Aorta (tissue), 5 donors: ENCODE measurements at regions not wholly inside any gene's neighbourhood (a gene's known extent, or its start where the extent isn't known, plus 50 kb on each side); places are given as distances from the start of the nearest gene placed in this dataset.
"Not testable (repeated sequence)": the region's sequence is repeated elsewhere in the genome, so short reads cannot be mapped to it uniquely, and the experiment has no call there.

Experiments used
- ATAC-seq: fragments of 200-7000 bp; cut with Tn5 transposase; one replicate; pipeline ENCODE4 v1.9.1; 2022; ENCODE audit warnings: moderate library complexity; ENCODE audit not compliant: low FRiP score
- DNase-seq, 2 donors: peaks; one replicate each; pipeline ENCODE4 v3.0.0-alpha.2; 2020
- H3K27ac ChIP-seq, 2 donors: one replicate each; pipeline ENCODE4 v1.5.1; 2013; ENCODE audit warnings: low read length in 2 of 2, mild to moderate bottlenecking in 2 of 2, moderate library complexity in 2 of 2, control low read depth in 1 of 2, inconsistent platforms in 1 of 2, low read depth in 1 of 2
- H3K27me3 ChIP-seq, 2 donors: one replicate each; pipeline ENCODE4 v1.6.1; 2013; ENCODE audit warnings: control low read depth in 1 of 2, low read length in 1 of 2, mild to moderate bottlenecking in 1 of 2, moderate library complexity in 1 of 2; ENCODE audit not compliant: insufficient read depth in 2 of 2, control insufficient read depth in 1 of 2
- H3K36me3 ChIP-seq, 2 donors: one replicate each; pipeline ENCODE4 v1.6.1; 2013; ENCODE audit warnings: control low read depth in 1 of 2, low read length in 1 of 2, mild to moderate bottlenecking in 1 of 2; ENCODE audit not compliant: insufficient read depth in 2 of 2, control insufficient read depth in 1 of 2
- H3K4me1 ChIP-seq, 2 donors: one replicate each; pipeline ENCODE4 v1.6.1; 2013; ENCODE audit warnings: low read length in 2 of 2, control low read depth in 1 of 2, mild to moderate bottlenecking in 1 of 2, moderate library complexity in 1 of 2; ENCODE audit not compliant: insufficient read depth in 2 of 2, control insufficient read depth in 1 of 2
- H3K4me3 ChIP-seq, 2 donors: one replicate each; pipeline ENCODE4 v1.5.1; 2013; ENCODE audit warnings: low read length in 2 of 2, control low read depth in 1 of 2, mild to moderate bottlenecking in 1 of 2
- H3K9me3 ChIP-seq: one replicate; pipeline ENCODE4 v1.6.1; 2013; ENCODE audit warnings: mild to moderate bottlenecking, low read length; ENCODE audit not compliant: control insufficient read depth
- WGBS, 2 donors: extraction: QIAGEN DNeasy Blood & Tissue Kit; methylation state at CpG; one replicate each; pipeline ENCODE4 v1.1.7; 2013; 5-methylcytosine and 5-hydroxymethylcytosine counted together
- intact Hi-C, 2 donors: fragments of 100-400 bp; cut with DNase I; formaldehyde crosslinking; loops; one replicate each; pipeline versions ENCODE4 v1.14.2 to v1.15.0; 2022
- donor health status: healthy with polysubstance abuse.
- donor health status: Bipolar disorder and iron deficiency.
- donor health status: DM: no; HTN: no; CAD: no.
- donor health status: DM: no; HTN: no; CAD: no.
- donor health status: DM: yes; HTN: yes; CAD: no.

DNA sequence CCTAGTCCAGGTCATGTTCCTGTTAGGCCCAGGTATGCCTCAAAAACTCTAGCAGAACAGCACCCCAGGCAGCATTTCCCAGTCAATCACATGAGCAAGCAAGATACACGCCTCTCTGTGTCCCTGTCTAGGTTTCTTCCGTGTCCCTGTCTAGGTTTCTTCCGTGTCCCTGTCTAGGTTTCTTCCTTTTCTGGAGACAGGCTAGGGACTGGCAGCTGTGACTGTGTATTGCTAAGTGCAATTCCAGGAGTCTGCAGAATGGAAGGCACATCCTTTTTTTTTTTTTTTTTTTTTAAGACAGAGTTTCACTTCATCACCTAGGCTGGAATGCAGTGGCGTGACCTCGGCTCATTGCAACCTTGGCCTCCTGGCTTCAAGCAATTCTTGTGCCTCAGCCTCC is 77.6 kb downstream of the SETD4 start:
- H3K36me3 ChIP-seq: no peaks in the 10 kb centered on the region
- no peaks in the 10 kb centered on the region for H3K4me1 ChIP-seq
- intact Hi-C loops: no loop called here
- H3K9me3 ChIP-seq: peaks cover 5% of the 10 kb centered on the region
- no peaks in the 10 kb centered on the region for H3K27me3 ChIP-seq
- 83 to 85% methylated on average over 5 of the region's 5 CpGs for WGBS, 2 donors
- no peak overlapping the region for H3K4me3 ChIP-seq
- DNase-seq: no peak
- ATAC-seq: no peak
- H3K27ac ChIP-seq: no peak overlapping the region

DNA sequence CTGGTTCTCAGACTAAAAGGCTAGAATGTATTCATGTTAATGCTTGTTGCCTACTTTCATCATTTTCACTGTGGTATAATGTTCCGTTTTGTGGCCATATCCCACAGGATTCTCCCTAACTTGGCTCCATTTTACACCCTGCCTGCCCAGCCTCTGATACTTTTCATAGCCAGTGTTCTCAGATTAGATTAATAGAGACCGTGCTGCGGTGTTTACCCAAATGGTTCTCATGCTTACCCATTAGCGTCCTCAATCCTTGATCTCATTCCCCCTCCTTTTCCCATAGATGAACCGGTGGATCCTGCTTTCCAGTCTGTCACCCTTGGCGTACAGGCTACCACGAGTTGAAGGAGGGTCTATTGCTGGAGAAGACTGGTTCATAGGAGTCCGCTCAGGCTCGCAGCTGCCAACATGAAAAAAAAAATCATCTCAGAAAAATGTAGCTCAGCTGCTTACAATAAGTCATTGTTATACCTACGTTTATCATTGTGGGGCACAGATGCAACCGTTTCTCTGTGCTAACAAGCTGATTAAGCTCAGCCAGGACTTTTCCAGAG is 78.7 kb downstream of the SETD4 start:
- ATAC-seq: no peak
- no peaks in the 10 kb centered on the region for H3K27me3 ChIP-seq
- H3K27ac ChIP-seq: no peak overlapping the region
- H3K9me3 ChIP-seq: peaks cover 5% of the 10 kb centered on the region
- WGBS, 2 donors: 59 to 67% methylated on average over 11 of the region's 11 CpGs
- no peak overlapping the region for H3K4me3 ChIP-seq
- no peaks in the 10 kb centered on the region for H3K36me3 ChIP-seq
- DNase-seq: no peak
- H3K4me1 ChIP-seq: no peaks in the 10 kb centered on the region
- intact Hi-C loops: no loop called here

DNA sequence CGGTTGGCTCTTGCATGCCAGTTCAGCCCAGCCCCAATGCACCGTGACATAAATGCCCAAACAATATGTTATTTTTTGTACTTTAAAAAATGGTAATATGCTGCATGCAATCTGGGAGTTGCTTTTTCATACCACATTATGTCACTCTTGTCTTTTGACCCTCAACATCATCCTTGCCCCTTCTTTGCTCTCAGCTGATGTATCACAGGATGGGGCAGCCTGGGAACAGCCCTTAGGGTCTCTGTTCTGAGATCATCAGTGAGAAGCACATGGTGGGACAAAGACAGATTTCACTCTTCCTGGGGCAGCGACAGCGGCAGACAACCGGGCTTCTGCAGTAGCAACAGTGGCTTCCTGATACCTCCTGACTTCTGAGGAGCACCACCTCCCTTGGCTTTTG is 79.5 kb downstream of the SETD4 start:
- Histone ChIP-seq H3K36me3 (no peaks in the 10 kb centered on the region), H3K4me1 (no peaks in the 10 kb centered on the region), H3K4me3 (no peak overlapping the region), H3K9me3 (peaks cover 5% of the 10 kb centered on the region), H3K27me3 (no peaks in the 10 kb centered on the region), H3K27ac (no peak overlapping the region)
- no peak for ATAC-seq
- no peak for DNase-seq
- intact Hi-C loops: no loop called here
- 69% methylated on average over 5 of the region's 5 CpGs for WGBS, 2 donors

DNA sequence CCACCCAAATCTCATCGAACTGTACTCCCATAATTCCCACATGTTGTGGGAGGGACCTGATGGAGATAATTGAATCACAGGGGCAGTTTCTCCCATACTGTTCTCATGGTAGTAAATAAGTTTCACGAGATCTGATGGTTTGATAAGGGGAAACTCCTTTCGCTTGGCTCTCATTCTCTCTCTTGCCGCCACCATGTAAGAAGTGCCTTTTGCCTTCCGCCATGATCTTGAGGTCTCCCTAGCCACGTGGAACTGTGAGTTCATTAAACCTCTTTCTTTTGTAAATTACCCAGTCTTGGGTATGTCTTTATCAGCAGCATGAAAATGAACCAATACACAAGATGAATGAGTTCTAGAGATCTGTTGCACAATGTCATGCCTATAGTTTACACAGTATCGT is 82.5 kb downstream of the SETD4 start:
- H3K4me1 ChIP-seq, H3K36me3 ChIP-seq, H3K9me3 ChIP-seq, H3K27me3 ChIP-seq, ATAC-seq, H3K4me3 ChIP-seq, H3K27ac ChIP-seq, intact Hi-C loops, DNase-seq: not testable (repeated sequence)
- WGBS, 2 donors: 87 to 89% methylated on average over 7 of the region's 7 CpGs

DNA sequence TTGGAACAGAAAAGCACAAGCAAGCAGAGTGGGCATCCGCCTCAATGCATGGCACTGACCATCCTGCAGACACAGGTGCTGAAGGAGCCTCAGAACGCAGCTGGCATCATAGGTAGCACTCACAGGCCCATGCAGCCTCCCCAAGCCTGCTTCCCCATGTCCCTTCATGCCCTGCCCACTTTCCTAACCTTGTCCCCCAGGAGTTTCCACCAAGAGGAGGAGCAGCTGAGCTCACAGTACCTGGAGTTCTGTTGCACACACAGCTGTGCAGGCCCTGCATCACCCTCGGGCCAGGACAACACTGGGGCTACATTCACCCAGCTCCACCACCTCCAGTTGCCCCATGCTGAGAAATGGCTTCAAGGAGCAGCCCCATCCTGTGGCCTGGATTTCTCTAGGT is 83.4 kb downstream of the SETD4 start:
- intact Hi-C loops: no loop called here
- H3K27ac ChIP-seq: no peak overlapping the region
- ATAC-seq (no peak), DNase-seq (no peak)
- H3K27me3 ChIP-seq: peaks cover 0 to 1% of the 10 kb centered on the region in 2 donors
- H3K4me1 ChIP-seq: no peaks in the 10 kb centered on the region
- no peaks in the 10 kb centered on the region for H3K36me3 ChIP-seq
- peaks cover 3% of the 10 kb centered on the region for H3K9me3 ChIP-seq
- no peak overlapping the region for H3K4me3 ChIP-seq
- 76 to 77% methylated on average over 3 of the region's 3 CpGs for WGBS, 2 donors

DNA sequence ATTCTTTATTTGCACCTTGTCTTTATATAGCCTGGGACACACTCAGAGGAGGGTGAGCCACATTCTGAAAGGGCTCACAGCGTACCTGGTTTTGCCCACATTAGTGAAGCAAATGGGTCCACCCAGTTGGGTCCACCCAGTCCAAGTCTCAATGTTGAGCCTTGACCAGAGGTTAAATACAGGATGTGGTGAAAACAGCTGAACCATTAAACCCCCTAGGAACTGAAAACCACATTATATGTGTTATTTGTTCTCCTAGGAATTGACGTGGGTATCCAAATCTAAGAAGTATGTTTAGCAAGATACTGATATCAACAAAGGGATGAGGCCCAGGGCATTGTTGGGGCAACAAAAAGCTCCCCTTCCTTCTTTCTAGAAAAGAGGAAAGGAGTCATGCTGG is 83.8 kb downstream of the SETD4 start:
- 76 to 79% methylated on average over 2 of the region's 2 CpGs for WGBS, 2 donors

DNA sequence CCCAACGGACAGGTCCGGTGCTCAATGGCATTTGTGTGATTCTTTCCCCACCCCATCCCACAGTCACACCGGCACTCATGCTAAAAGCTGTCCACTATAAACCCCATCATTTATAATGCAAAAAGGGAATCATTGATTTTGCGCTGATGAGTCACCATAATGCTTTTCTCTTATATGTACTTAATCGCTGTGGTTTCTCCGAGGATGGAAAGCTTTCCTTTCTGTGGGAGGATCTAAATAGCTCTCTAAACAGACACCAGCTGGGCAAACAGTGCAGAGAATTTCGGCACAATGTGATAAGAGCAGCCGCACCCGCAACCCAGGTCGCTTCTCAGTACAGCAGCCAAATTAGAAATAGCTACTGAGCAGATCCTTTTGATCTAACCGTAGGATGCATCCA is 85.6 kb downstream of the SETD4 start:
- H3K9me3 ChIP-seq: peaks cover 3% of the 10 kb centered on the region
- no peaks in the 10 kb centered on the region for H3K4me1 ChIP-seq
- H3K27me3 ChIP-seq: peaks cover 0 to 1% of the 10 kb centered on the region in 2 donors
- no peak overlapping the region for H3K27ac ChIP-seq
- H3K36me3 ChIP-seq: no peaks in the 10 kb centered on the region
- WGBS, 2 donors: 70 to 74% methylated on average over 11 of the region's 11 CpGs
- no peak for DNase-seq
- intact Hi-C loops: no loop called here
- no peak for ATAC-seq
- no peak overlapping the region for H3K4me3 ChIP-seq

More for the DNA sequence above, 83.8 kb downstream of the SETD4 start:
- intact Hi-C loops: no loop called here
- no peak for ATAC-seq
- Histone ChIP-seq H3K36me3 (no peaks in the 10 kb centered on the region), H3K27ac (no peak overlapping the region), H3K9me3 (peaks cover 3% of the 10 kb centered on the region), H3K4me3 (no peak overlapping the region), H3K27me3 (peaks cover 0 to 1% of the 10 kb centered on the region in 2 donors), H3K4me1 (no peaks in the 10 kb centered on the region)
- DNase-seq: no peak

DNA sequence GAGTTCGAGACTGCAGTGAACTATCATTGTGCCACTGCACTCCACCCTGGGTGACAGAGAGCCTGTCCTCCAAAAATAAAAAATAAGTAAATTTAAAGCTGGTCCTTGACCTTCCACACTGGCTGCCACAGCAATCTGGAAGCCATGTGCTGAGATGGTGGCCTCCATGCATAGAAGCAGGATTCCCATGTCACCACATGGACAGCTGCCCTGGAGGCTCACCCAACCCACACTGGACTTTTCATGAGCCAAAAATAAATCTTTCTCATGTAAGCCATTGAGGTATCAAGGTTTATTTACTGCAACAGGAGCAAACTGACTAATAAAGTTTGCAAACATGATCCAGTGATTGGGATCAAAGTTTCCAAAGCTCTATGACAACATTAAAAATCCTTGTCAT is 88.5 kb downstream of the SETD4 start:
- H3K36me3 ChIP-seq: no peaks in the 10 kb centered on the region
- ATAC-seq (no peak), DNase-seq (no peak)
- peaks cover 0 to 1% of the 10 kb centered on the region in 2 donors for H3K27me3 ChIP-seq
- H3K4me3 ChIP-seq: no peak overlapping the region
- WGBS, 2 donors: 96 to 97% methylated on average over 1 of the region's 1 CpG
- no peaks in the 10 kb centered on the region for H3K4me1 ChIP-seq
- H3K27ac ChIP-seq: no peak overlapping the region
- H3K9me3 ChIP-seq: no peaks in the 10 kb centered on the region
- intact Hi-C loops: no loop called here

DNA sequence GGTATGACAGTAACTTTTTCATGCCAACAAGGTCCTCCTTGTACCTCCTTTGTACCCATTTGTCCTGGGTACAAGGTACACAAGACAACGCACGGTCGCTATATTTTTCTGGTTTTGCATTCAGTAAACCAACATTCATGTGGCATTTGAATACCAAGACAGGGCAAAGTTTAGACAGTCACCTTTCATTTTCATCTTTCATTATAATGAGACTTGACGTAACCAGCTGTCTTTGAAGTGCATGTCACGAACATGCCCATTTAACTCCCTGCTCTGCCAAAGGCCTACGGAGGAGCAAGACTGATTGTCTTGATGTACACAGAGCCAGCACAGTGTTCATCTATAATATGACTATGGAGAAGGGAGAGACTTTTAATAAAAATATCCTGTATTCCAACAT is 91.0 kb downstream of the SETD4 start:
- no peak for ATAC-seq

More for the DNA sequence above, 91.0 kb downstream of the SETD4 start:
- Histone ChIP-seq H3K27ac (no peak overlapping the region), H3K4me1 (no peaks in the 10 kb centered on the region), H3K36me3 (no peaks in the 10 kb centered on the region), H3K4me3 (no peak overlapping the region), H3K27me3 (peaks cover 0 to 1% of the 10 kb centered on the region in 2 donors), H3K9me3 (peaks cover 1% of the 10 kb centered on the region)
- no peak for DNase-seq
- intact Hi-C loops: no loop called here
- 70 to 93% methylated on average over 6 of the region's 6 CpGs for WGBS, 2 donors
